ENCODE measurements at regions not wholly inside any gene's neighbourhood (a gene's known extent, or its start where the extent isn't known, plus 50 kb on each side); places are given as distances from the start of the nearest gene placed in this dataset.
A peak's percentile ranks its signal among the peaks of the same experiment; 100 is the strongest.

GRCh38 chr10:88184543-88185297, 321.3 kb downstream of the PTEN start:
- no peak overlapping the region for H3K4me3 ChIP-seq (ENCODE audit: low read length)
- DNase-seq (ENCODE audit: low read depth, low spot score), result no peak

DNA sequence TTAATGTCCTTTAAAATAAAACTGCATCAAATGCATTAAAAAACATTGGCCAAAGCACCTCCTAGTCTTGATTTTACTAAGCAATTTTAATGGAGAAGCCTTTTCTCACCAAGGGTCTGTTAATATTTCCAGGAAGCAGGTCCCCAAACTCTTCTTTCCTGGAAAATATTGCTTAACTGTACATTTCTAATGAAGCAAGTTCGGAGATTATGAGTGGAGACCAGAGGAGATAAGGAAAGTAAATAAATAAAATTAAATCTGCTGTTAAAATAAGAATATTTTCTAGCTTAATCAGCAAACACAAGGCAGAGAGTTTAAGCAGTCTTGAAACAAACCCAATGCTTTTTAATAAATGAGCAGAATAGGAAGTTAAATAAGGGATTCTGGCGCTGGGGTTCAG, 322.4 kb downstream of the PTEN start:
- no peak for DNase-seq (ENCODE audit: low read depth, low spot score)
- H3K4me3 ChIP-seq (ENCODE audit: low read length), result no peak overlapping the region

- DNase-seq (ENCODE audit: low read depth, low spot score), result no peak
- H3K4me3 ChIP-seq (ENCODE audit: low read length), result no peak overlapping the region
These were observed 322.9 kb downstream of the PTEN start for GRCh38 chr10:88186335-88186734.

GRCh38 chr10:88187472-88187871, 324.0 kb downstream of the PTEN start:
- DNase-seq (ENCODE audit: low read depth, low spot score), result no peak

GRCh38 chr10:88190123-88190522, 326.7 kb downstream of the PTEN start:
- H3K4me3 ChIP-seq (ENCODE audit: low read length), result no peak overlapping the region
- DNase-seq (ENCODE audit: low read depth, low spot score), result no peak

More at GRCh38 chr10:88187472-88187871, 324.0 kb downstream of the PTEN start:
- no peak overlapping the region for H3K4me3 ChIP-seq (ENCODE audit: low read length)

GRCh38 chr10:88190540-88191235, 327.3 kb downstream of the PTEN start:
- H3K4me3 ChIP-seq (ENCODE audit: low read length), result no peak overlapping the region

DNA sequence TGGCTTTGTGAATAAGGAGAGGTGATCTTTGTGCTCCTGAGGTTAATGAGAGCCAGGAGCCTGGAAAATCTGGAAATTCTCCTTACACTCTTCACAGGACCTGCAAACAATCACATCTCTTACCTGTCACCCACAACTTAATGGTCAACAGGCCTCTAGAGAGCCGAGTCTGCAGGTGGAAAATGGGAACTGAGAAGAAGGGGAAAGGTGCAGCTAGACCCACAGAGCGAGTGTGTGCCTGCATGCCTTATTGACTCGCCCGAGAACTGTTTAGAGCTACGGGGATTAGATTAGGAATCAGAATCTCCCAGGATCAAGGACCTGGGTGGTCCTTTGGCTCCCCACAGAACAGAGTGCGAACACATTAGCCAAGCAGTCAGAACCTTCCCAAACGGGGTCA, 329.6 kb downstream of the PTEN start:
- no peak for DNase-seq (ENCODE audit: low read depth, low spot score)
- H3K4me3 ChIP-seq (ENCODE audit: low read length), result no peak overlapping the region

More at GRCh38 chr10:88190540-88191235, 327.3 kb downstream of the PTEN start:
- no peak for DNase-seq (ENCODE audit: low read depth, low spot score)

DNA sequence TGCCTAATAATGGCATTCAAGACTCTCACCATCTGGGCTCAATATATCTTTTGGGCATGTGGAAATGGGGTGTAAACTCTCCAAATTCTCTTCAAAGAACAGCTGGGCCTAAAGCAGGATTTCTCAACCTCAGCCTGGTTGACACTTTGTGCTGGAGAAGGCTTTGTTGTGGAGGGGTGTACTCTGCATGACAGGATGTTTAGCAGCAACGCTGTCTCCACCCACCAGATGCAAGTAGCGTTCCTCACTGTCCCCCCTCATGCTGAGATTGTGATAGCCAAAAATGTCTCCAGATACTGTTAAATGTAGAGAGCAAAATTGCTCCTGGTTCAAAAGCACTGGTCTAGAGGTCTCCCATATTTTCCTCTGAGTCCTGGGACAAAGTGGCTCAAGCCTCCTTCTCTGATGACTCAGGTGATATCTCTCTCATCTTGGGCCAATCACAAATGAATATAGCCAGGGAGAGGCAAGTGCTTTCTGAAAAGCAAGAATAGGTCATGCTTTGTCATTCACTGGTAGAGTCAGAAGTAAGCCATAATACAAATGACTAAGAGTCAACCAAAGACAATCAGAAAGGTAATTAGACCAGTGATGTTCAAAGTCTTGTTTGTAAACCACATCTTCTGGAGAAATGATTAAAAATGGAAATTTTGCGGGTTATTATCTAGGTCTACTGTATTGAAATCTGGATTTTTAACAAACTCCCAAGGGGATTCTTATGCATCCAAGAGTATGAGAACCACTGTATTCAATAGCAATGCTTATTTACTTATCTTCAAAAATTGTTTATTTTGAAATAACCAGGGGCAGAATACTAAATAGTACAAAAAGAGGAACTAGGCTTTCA, 330.8 kb downstream of the PTEN start:
- peak overlapping the region; percentile 18; the same call in 1 of the 2 replicates for H3K4me3 ChIP-seq (ENCODE audit: low read length)
- DNase-seq (ENCODE audit: low read depth, low spot score), result peak; percentile 94

GRCh38 chr10:88194961-88195367, 331.5 kb downstream of the PTEN start:
- no peak for DNase-seq (ENCODE audit: low read depth, low spot score)
- no peak overlapping the region for H3K4me3 ChIP-seq (ENCODE audit: low read length)

DNA sequence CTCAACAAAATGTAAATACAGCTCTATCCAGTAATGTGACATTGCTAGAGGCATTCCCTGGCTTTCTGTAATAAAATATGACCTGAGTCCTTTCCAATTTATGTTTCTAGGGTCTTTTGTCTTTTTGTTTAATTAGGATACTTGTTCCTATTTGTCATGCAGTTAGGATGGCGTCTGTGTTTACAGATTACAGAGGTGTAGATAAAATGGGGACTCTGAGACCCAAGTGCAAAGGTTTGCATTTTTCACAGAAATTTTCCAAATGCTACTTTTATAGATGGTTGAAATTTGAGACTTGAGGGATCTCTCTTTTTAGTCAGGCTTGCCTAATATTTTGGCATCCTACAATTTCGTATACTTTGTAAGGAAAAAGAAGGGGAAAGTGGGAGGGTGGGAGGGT, 332.4 kb downstream of the PTEN start:
- DNase-seq (ENCODE audit: low read depth, low spot score), result no peak
- H3K4me3 ChIP-seq (ENCODE audit: low read length), result no peak overlapping the region

DNA sequence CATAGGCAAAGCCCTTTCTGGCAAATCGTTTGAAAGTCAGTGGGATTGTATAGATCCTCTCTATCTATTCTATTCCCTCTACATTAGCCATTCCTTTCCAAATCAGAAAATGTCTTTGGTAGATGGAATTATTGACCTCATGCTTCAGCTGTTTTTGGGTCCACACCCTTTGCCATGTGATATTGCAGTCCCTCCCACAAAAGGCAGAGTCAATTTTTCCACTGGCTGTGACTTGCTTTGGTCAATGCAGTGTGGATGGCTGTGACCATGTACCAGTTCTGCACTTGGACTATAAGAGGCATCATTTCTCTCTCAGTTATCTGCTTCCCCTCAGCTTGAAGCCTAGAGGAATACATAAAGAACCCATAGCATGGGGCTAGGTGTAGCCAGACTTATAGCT, 332.9 kb downstream of the PTEN start:
- no peak for DNase-seq (ENCODE audit: low read depth, low spot score)
- H3K4me3 ChIP-seq (ENCODE audit: low read length), result no peak overlapping the region

- no peak for DNase-seq (ENCODE audit: low read depth, low spot score)
- no peak overlapping the region for H3K4me3 ChIP-seq (ENCODE audit: low read length)
These were observed 334.6 kb downstream of the PTEN start for GRCh38 chr10:88198023-88198422.

DNA sequence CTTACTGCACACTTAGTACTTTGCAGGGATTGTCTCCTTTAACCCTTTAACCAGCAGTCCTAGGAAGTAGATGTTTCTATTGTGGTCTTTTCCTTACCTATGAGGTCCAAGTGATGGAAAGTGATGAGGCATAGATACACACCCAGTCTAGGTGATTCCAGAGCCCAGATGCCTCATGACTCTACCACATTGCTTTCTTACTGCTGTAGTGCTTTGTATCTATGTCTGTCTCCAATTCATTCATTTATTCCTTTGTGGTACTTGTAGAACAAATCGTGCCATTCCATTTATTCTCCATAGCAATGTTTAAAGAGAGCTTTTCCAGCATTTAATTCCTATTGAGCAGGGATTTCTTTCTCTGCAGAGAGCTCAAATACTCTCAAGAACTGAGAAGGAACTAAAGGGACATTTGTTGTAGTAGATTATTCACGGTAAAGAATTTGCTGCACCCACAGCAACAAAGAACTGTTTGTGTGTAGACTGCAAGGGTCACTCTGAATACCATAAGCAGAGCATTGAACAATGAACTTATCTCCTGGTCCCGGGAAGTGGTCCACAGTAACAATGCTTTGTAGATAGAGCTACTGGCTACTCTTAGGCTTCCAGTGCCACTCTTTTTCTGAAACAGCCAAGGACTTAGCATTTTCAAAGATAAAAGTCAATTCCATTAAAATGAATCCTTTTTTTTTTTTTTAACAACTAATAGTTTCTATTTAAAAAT, 337.0 kb downstream of the PTEN start:
- no peak for DNase-seq (ENCODE audit: low read depth, low spot score)
- no peak overlapping the region for H3K4me3 ChIP-seq (ENCODE audit: low read length)

- DNase-seq (ENCODE audit: low read depth, low spot score), result no peak
- no peak overlapping the region for H3K4me3 ChIP-seq (ENCODE audit: low read length)
These were observed 342.5 kb downstream of the PTEN start for GRCh38 chr10:88205842-88206446.

- no peak overlapping the region for H3K4me3 ChIP-seq (ENCODE audit: low read length)
- no peak for DNase-seq (ENCODE audit: low read depth, low spot score)
These were observed 343.7 kb downstream of the PTEN start for GRCh38 chr10:88207121-88207546.

GRCh38 chr10:88209231-88209630, 345.8 kb downstream of the PTEN start:
- no peak overlapping the region for H3K4me3 ChIP-seq (ENCODE audit: low read length)
- DNase-seq (ENCODE audit: low read depth, low spot score), result no peak

DNA sequence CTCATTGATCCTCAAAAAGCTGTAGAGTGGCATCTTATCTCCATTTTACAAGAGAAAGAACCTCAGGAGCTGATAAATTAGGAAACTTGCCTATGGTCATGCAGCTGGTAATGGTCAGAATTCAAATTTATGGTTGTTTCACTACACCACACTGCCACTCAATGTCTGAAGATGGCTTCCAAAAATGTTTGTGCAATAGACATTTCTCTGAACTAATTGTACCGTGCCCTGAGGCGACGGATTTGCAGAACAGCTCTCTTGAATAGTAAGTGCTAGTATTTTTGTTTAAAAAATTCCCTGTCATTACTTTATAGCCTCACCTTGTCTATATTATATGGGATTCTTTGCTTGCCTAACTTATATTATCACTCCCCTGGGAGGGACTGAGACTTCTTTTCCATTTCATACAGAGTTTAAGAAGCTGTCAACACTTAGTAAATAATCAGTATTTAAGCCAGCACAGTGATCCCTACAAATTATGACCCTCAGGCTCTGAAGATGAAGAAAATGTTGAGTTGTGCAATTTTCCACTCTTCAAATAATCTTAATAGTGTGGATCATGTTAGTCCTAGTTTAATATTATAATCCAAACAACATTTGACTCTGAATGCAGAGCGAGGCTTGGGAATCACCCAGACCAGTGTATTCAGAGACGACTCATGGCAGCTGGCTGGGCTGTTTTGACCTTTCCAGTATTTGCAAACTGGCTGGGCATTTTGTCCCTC, 346.6 kb downstream of the PTEN start:
- H3K4me3 ChIP-seq (ENCODE audit: low read length), result no peak overlapping the region
- no peak for DNase-seq (ENCODE audit: low read depth, low spot score)

- H3K4me3 ChIP-seq (ENCODE audit: low read length), result no peak overlapping the region
- DNase-seq (ENCODE audit: low read depth, low spot score), result no peak
These were observed 347.8 kb downstream of the PTEN start for GRCh38 chr10:88211230-88211629.
